SK-N-SH treated with all-trans-retinoic acid at 6 μM for 48 hours (cell line): ENCODE measurements at regions not wholly inside any gene's neighbourhood (a gene's known extent, or its start where the extent isn't known, plus 50 kb on each side); places are given as distances from the start of the nearest gene placed in this dataset.

Experiments
- ATAC-seq: fragments of 200-7000 bp; cut with Tn5 transposase; 3 replicates; pipeline ENCODE4 v1.9.1; 2020; ENCODE audit warnings: mild to moderate bottlenecking, moderate library complexity
- ARNTL ChIP-seq: fragments of 450-650 bp; formaldehyde crosslinking; IDR thresholded peaks from 2 replicates; pipeline ENCODE4 v1.5.0; 2020; ENCODE audit warnings: low read depth, mild to moderate bottlenecking, moderate library complexity, borderline replicate concordance
- BACH2 ChIP-seq: fragments of 250-450 bp; sonication (Bioruptor Pico); IDR thresholded peaks from 2 replicates; pipeline ENCODE4 v1.9.0; 2021; ENCODE audit warnings: mild to moderate bottlenecking, borderline replicate concordance
- CSDC2 ChIP-seq: fragments of 250-450 bp; sonication (Bioruptor Pico); IDR thresholded peaks from 2 replicates; pipeline ENCODE4 v1.5.0; 2020; ENCODE audit warnings: mild to moderate bottlenecking, moderate library complexity
- ESRRG ChIP-seq: fragments of 250-450 bp; sonication (Bioruptor Pico); IDR thresholded peaks from 2 replicates; pipeline ENCODE4 v1.6.1; 2021; ENCODE audit warnings: mild to moderate bottlenecking
- GLIS3 ChIP-seq: fragments of 250-450 bp; sonication (Bioruptor Pico); IDR thresholded peaks from 2 replicates; pipeline ENCODE4 v1.5.0; 2020; ENCODE audit warnings: mild to moderate bottlenecking, moderate library complexity
- ISL1 ChIP-seq: fragments of 250-450 bp; sonication (Bioruptor Pico); IDR thresholded peaks from 2 replicates; pipeline ENCODE4 v2.1.2; 2022; ENCODE audit warnings: mild to moderate bottlenecking, moderate library complexity
- OSR1 ChIP-seq: fragments of 250-450 bp; sonication (Bioruptor Pico); IDR thresholded peaks from 2 replicates; pipeline ENCODE4 v1.8.0; 2022; ENCODE audit warnings: moderate library complexity, mild to moderate bottlenecking, inconsistent platforms
- PPARA ChIP-seq: fragments of 250-450 bp; sonication (Bioruptor Pico); IDR thresholded peaks from 2 replicates; pipeline ENCODE4 v1.5.0; 2020; ENCODE audit warnings: mild to moderate bottlenecking, borderline replicate concordance
- RARB ChIP-seq: fragments of 250-450 bp; sonication (Bioruptor Pico); IDR thresholded peaks from 2 replicates; pipeline ENCODE4 v1.8.0; 2021; ENCODE audit warnings: mild to moderate bottlenecking, moderate library complexity
- TCF4 ChIP-seq: fragments of 250-450 bp; sonication (Bioruptor Pico); IDR thresholded peaks from 2 replicates; pipeline ENCODE4 v1.8.0; 2021; ENCODE audit warnings: mild to moderate bottlenecking, moderate library complexity, borderline replicate concordance
- TOX ChIP-seq: fragments of 250-450 bp; sonication (Bioruptor Pico); IDR thresholded peaks from 2 replicates; pipeline ENCODE4 v1.8.0; 2021; ENCODE audit warnings: mild to moderate bottlenecking, moderate library complexity, borderline replicate concordance
- ZC3H10 ChIP-seq: fragments of 250-450 bp; sonication (Bioruptor Pico); IDR thresholded peaks from 2 replicates; pipeline ENCODE4 v1.5.1; 2021; ENCODE audit warnings: mild to moderate bottlenecking, moderate library complexity
- ZFP3 ChIP-seq: fragments of 250-450 bp; sonication (Bioruptor Pico); IDR thresholded peaks from 2 replicates; pipeline ENCODE4 v1.5.0; 2020; ENCODE audit warnings: mild to moderate bottlenecking, moderate library complexity
- ZFP30 ChIP-seq: fragments of 450-650 bp; formaldehyde crosslinking; IDR thresholded peaks from 2 replicates; pipeline ENCODE4 v1.5.0; 2022; ENCODE audit warnings: mild to moderate bottlenecking, moderate library complexity
- ZNF565 ChIP-seq: fragments of 450-650 bp; formaldehyde crosslinking; conservative IDR thresholded peaks from 2 replicates; pipeline ENCODE4 v1.5.0; 2020; ENCODE audit warnings: low read depth, mild to moderate bottlenecking, moderate library complexity
- ZNF70 ChIP-seq: fragments of 450-650 bp; formaldehyde crosslinking; IDR thresholded peaks from 2 replicates; pipeline ENCODE4 v1.5.0; 2020; ENCODE audit warnings: mild to moderate bottlenecking, moderate library complexity
- ZNF8 ChIP-seq: fragments of 450-650 bp; formaldehyde crosslinking; IDR thresholded peaks from 2 replicates; pipeline ENCODE4 v1.5.0; 2020; ENCODE audit warnings: mild to moderate bottlenecking, moderate library complexity
- TF ChIP-seq, protein P1 (sequence below): fragments of 250-450 bp; sonication (Bioruptor Pico); IDR thresholded peaks from 2 replicates; pipeline ENCODE4 v1.8.0; 2021; ENCODE audit warnings: low read depth, mild to moderate bottlenecking, moderate library complexity, borderline replicate concordance
- TF ChIP-seq, protein P2 (sequence below): fragments of 250-450 bp; sonication (Bioruptor Pico); IDR thresholded peaks from 2 replicates; pipeline ENCODE4 v1.5.1; 2021; ENCODE audit warnings: mild to moderate bottlenecking, moderate library complexity
- TF ChIP-seq, protein P3 (sequence below): fragments of 250-450 bp; sonication (Bioruptor Pico); IDR thresholded peaks from 2 replicates; pipeline ENCODE4 v1.5.1; 2020; ENCODE audit warnings: low read depth, mild to moderate bottlenecking, moderate library complexity
- TF ChIP-seq, protein P4 (sequence below): fragments of 250-450 bp; sonication (Bioruptor Pico); IDR thresholded peaks from 2 replicates; pipeline ENCODE4 v1.8.0; 2020; ENCODE audit warnings: mild to moderate bottlenecking, moderate library complexity, borderline replicate concordance
- TF ChIP-seq, protein P5 (sequence below): fragments of 250-450 bp; sonication (Bioruptor Pico); IDR thresholded peaks from 2 replicates; pipeline ENCODE4 v1.5.0; 2020; ENCODE audit warnings: mild to moderate bottlenecking, moderate library complexity

DNA sequence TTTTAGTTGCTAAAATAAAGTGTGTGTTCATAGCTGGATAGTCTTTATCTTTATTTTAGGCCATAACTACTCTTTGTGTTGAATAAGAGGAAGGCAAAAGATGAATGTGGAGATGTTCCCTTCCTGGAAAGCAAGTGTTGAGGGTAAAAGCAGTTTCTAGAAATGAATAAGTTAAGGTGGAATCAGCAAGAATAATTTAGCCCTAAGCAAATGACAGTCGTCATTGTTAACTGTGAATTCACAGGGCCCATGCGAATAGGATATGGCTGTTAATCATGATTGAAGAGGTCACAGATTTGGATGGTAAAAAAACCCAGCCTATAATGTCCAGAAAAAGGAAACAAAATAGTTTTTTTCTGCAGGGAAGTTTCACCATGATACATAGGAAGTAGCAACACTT lies 167.8 kb upstream of the PPP3CA start:
- no peak for ATAC-seq
- no peak for TF ChIP-seq GLIS3

DNA sequence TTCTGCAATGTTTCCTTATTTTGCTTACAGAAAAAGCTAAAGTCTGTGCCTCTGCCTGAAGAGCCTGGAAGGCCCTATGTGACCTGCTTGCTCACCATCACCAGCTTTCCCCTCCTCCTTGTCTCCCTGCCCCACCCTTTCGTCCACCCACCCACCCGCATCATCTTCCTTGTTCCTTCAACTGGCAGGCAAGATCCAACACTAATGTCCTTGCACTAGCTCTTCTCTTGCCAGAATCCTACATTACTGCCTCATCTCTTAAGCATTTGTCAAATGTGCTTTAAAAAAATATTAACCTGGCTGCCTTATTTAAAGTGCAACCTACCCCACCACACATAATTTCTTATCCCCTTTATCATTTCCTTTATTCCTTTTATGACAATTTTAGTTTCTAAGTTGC lies 165.1 kb upstream of the PPP3CA start:
- TF ChIP-seq ARNTL (CRISPR knock-in tag): no peak
- TF ChIP-seq, protein P1, sequence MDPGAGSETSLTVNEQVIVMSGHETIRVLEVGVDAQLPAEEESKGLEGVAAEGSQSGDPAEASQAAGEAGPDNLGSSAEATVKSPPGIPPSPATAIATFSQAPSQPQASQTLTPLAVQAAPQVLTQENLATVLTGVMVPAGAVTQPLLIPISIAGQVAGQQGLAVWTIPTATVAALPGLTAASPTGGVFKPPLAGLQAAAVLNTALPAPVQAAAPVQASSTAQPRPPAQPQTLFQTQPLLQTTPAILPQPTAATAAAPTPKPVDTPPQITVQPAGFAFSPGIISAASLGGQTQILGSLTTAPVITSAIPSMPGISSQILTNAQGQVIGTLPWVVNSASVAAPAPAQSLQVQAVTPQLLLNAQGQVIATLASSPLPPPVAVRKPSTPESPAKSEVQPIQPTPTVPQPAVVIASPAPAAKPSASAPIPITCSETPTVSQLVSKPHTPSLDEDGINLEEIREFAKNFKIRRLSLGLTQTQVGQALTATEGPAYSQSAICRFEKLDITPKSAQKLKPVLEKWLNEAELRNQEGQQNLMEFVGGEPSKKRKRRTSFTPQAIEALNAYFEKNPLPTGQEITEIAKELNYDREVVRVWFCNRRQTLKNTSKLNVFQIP (CRISPR knock-in tag): no peak
- TF ChIP-seq ZNF70 (CRISPR knock-in tag): no peak
- TF ChIP-seq ZNF565 (CRISPR knock-in tag): no peak
- TF ChIP-seq GLIS3: no peak
- no peak for TF ChIP-seq ZNF8 (CRISPR knock-in tag)
- TF ChIP-seq, protein P2, sequence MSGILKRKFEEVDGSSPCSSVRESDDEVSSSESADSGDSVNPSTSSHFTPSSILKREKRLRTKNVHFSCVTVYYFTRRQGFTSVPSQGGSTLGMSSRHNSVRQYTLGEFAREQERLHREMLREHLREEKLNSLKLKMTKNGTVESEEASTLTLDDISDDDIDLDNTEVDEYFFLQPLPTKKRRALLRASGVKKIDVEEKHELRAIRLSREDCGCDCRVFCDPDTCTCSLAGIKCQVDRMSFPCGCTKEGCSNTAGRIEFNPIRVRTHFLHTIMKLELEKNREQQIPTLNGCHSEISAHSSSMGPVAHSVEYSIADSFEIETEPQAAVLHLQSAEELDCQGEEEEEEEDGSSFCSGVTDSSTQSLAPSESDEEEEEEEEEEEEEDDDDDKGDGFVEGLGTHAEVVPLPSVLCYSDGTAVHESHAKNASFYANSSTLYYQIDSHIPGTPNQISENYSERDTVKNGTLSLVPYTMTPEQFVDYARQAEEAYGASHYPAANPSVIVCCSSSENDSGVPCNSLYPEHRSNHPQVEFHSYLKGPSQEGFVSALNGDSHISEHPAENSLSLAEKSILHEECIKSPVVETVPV (CRISPR knock-in tag): no peak
- TF ChIP-seq ZC3H10 (CRISPR knock-in tag): no peak
- TF ChIP-seq OSR1: no peak
- TF ChIP-seq, protein P3, sequence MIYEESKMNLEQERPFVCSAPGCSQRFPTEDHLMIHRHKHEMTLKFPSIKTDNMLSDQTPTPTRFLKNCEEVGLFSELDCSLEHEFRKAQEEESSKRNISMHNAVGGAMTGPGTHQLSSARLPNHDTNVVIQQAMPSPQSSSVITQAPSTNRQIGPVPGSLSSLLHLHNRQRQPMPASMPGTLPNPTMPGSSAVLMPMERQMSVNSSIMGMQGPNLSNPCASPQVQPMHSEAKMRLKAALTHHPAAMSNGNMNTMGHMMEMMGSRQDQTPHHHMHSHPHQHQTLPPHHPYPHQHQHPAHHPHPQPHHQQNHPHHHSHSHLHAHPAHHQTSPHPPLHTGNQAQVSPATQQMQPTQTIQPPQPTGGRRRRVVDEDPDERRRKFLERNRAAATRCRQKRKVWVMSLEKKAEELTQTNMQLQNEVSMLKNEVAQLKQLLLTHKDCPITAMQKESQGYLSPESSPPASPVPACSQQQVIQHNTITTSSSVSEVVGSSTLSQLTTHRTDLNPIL (CRISPR knock-in tag): no peak
- ATAC-seq: no peak

DNA sequence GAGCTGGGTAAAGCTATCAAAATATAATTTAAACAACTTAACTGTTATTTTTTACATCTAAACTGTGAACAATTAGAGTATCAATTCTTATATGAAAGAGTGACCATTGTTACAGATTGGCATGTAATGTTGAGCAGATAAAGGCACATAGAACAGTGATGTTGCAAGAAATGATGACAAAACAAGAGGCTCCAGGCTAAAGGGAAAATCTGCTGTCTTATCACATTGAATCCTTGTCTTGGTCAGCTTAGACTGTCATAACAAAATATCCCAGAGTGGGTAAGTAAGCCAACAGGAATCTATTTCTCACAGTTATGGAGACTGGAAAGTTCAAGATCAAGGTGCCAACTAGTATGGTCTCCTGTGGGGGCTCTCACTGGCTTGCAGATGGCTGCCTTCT lies 154.1 kb upstream of the PPP3CA start:
- TF ChIP-seq ZC3H10 (CRISPR knock-in tag) (no peak), ESRRG (CRISPR knock-in tag) (no peak), TCF4 (CRISPR knock-in tag) (no peak), ZNF70 (CRISPR knock-in tag) (no peak), RARB (no peak), OSR1 (no peak), GLIS3 (no peak), ZNF565 (CRISPR knock-in tag) (no peak), ZFP30 (CRISPR knock-in tag) (no peak), ZFP3 (CRISPR knock-in tag) (no peak), PPARA (CRISPR knock-in tag) (no peak), ARNTL (CRISPR knock-in tag) (no peak), BACH2 (CRISPR knock-in tag) (no peak), ISL1 (CRISPR knock-in tag) (no peak), CSDC2 (CRISPR knock-in tag) (no peak), TOX (CRISPR knock-in tag) (no peak)
- TF ChIP-seq, protein P4, sequence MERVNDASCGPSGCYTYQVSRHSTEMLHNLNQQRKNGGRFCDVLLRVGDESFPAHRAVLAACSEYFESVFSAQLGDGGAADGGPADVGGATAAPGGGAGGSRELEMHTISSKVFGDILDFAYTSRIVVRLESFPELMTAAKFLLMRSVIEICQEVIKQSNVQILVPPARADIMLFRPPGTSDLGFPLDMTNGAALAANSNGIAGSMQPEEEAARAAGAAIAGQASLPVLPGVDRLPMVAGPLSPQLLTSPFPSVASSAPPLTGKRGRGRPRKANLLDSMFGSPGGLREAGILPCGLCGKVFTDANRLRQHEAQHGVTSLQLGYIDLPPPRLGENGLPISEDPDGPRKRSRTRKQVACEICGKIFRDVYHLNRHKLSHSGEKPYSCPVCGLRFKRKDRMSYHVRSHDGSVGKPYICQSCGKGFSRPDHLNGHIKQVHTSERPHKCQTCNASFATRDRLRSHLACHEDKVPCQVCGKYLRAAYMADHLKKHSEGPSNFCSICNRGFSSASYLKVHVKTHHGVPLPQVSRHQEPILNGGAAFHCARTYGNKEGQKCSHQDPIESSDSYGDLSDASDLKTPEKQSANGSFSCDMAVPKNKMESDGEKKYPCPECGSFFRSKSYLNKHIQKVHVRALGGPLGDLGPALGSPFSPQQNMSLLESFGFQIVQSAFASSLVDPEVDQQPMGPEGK (CRISPR knock-in tag): no peak
- TF ChIP-seq, protein P5, sequence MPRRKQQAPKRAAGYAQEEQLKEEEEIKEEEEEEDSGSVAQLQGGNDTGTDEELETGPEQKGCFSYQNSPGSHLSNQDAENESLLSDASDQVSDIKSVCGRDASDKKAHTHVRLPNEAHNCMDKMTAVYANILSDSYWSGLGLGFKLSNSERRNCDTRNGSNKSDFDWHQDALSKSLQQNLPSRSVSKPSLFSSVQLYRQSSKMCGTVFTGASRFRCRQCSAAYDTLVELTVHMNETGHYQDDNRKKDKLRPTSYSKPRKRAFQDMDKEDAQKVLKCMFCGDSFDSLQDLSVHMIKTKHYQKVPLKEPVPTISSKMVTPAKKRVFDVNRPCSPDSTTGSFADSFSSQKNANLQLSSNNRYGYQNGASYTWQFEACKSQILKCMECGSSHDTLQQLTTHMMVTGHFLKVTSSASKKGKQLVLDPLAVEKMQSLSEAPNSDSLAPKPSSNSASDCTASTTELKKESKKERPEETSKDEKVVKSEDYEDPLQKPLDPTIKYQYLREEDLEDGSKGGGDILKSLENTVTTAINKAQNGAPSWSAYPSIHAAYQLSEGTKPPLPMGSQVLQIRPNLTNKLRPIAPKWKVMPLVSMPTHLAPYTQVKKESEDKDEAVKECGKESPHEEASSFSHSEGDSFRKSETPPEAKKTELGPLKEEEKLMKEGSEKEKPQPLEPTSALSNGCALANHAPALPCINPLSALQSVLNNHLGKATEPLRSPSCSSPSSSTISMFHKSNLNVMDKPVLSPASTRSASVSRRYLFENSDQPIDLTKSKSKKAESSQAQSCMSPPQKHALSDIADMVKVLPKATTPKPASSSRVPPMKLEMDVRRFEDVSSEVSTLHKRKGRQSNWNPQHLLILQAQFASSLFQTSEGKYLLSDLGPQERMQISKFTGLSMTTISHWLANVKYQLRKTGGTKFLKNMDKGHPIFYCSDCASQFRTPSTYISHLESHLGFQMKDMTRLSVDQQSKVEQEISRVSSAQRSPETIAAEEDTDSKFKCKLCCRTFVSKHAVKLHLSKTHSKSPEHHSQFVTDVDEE: no peak
- TF ChIP-seq, protein P3 (CRISPR knock-in tag): no peak
- TF ChIP-seq, protein P1 (CRISPR knock-in tag): no peak
- ATAC-seq: no peak
